Prostate gland (tissue), 2 donors: ENCODE measurements at regions not wholly inside any gene's neighbourhood (a gene's known extent, or its start where the extent isn't known, plus 50 kb on each side); places are given as distances from the start of the nearest gene placed in this dataset.

Experiments
- DNase-seq: peaks from one replicate; pipeline ENCODE4 v3.0.0-alpha.2; 2019; ENCODE audit warnings: low spot score
- H3K27ac ChIP-seq, 2 donors: fragments of 200-600 bp; sonication (generic); 2 replicates each; pipeline ENCODE4 v1.5.1; 2017 to 2019
- H3K27me3 ChIP-seq: fragments of 200-600 bp; sonication (generic); replicated peaks from 2 replicates; pipeline ENCODE4 v1.5.1; 2019; ENCODE audit not compliant: insufficient read depth
- H3K36me3 ChIP-seq, 2 donors: fragments of 200-600 bp; sonication (generic); 1 replicate in 1 of 2; 2 replicates in 1 of 2; pipeline versions ENCODE4 v1.5.1 to v1.8.1; 2017 to 2019
- H3K4me1 ChIP-seq: fragments of 200-600 bp; sonication (generic); replicated peaks from 2 replicates; pipeline ENCODE4 v1.5.1; 2019
- H3K4me3 ChIP-seq, 2 donors: fragments of 200-600 bp; sonication (generic); 2 replicates each; pipeline ENCODE4 v1.5.1; 2017 to 2019
- H3K9me3 ChIP-seq: fragments of 200-600 bp; sonication (generic); 2 replicates; pipeline ENCODE4 v1.5.1; 2017
- POLR2A ChIP-seq: fragments of 450-650 bp; IDR thresholded peaks from one replicate; pipeline ENCODE4 v1.6.1; 2016; ENCODE audit warnings: antibody characterized with exemption, mild to moderate bottlenecking
- POLR2AphosphoS5 ChIP-seq: sonication (generic); formaldehyde crosslinking; IDR thresholded peaks from one replicate; pipeline ENCODE4 v1.6.1; 2017; ENCODE audit warnings: antibody characterized with exemption
- WGBS: methylation state at CpG from one replicate; pipeline ENCODE4 v1.1.5; 2018; 5-methylcytosine and 5-hydroxymethylcytosine counted together
- intact Hi-C: fragments of 100-400 bp; cut with DNase I; formaldehyde crosslinking; loops from one replicate; pipeline ENCODE4 v1.14.2; 2022
- TF ChIP-seq, protein P1 (sequence below), 4 experiments: fragments of 200-600 bp in 2 of 4; fragments of 450-650 bp in 2 of 4; sonication (generic) in 2 of 4; IDR thresholded peaks; 1 replicate in 3 of 4; 2 replicates in 1 of 4; pipeline ENCODE4 v1.5.1; 2016 to 2019; ENCODE audit warnings: antibody characterized with exemption in 4 of 4, mild to moderate bottlenecking in 2 of 4, moderate library complexity in 2 of 4

DNA sequence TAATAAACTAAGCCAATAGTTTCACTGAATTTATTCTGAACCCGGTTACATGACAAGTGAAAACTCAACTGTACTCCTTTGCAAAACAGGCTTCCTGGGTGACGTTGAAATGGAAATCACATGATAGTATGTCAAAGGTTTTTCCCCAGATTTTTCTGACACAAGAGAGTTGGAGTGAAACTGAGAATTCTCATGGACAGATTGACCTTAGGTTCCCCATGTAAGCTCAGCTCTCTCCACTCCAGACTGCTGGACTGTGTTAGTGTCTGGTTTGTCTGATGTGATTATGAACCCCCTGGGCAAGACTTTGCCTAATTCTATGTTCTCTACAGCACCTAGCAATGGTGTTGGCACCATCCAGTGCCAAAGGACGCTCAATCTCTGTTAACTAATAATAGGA lies 219.7 kb upstream of the COL8A1 start:
- Histone ChIP-seq H3K9me3 (no peaks in the 10 kb centered on the region), H3K4me1 (no peaks in the 10 kb centered on the region), H3K27me3 (no peaks in the 10 kb centered on the region), H3K27ac (no peak overlapping the region), H3K36me3 (no peaks in the 10 kb centered on the region), H3K4me3 (no peak overlapping the region)
- 87% methylated on average over 3 of the region's 3 CpGs for WGBS
- intact Hi-C loops: no loop called here
- no peak for DNase-seq
- TF ChIP-seq, protein P1, sequence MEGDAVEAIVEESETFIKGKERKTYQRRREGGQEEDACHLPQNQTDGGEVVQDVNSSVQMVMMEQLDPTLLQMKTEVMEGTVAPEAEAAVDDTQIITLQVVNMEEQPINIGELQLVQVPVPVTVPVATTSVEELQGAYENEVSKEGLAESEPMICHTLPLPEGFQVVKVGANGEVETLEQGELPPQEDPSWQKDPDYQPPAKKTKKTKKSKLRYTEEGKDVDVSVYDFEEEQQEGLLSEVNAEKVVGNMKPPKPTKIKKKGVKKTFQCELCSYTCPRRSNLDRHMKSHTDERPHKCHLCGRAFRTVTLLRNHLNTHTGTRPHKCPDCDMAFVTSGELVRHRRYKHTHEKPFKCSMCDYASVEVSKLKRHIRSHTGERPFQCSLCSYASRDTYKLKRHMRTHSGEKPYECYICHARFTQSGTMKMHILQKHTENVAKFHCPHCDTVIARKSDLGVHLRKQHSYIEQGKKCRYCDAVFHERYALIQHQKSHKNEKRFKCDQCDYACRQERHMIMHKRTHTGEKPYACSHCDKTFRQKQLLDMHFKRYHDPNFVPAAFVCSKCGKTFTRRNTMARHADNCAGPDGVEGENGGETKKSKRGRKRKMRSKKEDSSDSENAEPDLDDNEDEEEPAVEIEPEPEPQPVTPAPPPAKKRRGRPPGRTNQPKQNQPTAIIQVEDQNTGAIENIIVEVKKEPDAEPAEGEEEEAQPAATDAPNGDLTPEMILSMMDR (IDR thresholded peaks at IDR 0.05): no peak
- TF ChIP-seq POLR2A: no peak

DNA sequence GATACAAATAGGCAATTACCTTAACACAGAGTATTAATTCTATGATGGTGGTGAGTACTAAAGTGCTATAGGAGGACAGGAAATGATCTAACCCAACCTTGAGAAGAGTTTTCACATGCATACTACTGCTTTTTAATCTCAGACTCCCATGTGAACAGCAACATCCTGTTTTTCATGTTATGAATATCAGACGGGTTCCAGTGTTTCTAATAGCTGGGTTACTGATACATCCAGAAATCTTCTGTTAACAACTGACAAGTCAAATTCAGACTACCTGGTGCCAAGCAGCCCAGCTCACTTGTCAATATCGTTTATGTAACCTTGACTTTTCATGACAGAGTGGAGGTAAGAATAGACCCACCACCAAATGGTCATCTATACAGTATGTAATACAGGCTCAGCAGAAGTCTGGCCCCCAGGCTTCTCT lies 220.2 kb upstream of the COL8A1 start:
- intact Hi-C loops: no loop called here
- no peaks in the 10 kb centered on the region for H3K27me3 ChIP-seq
- H3K4me3 ChIP-seq: no peak overlapping the region
- H3K36me3 ChIP-seq: no peaks in the 10 kb centered on the region
- H3K27ac ChIP-seq: no peak overlapping the region
- 79% methylated on average over 2 of the region's 2 CpGs for WGBS
- TF ChIP-seq POLR2AphosphoS5 (no peak), POLR2A (no peak)
- TF ChIP-seq, protein P1 (IDR thresholded peaks at IDR 0.05): no peak
- H3K9me3 ChIP-seq: no peaks in the 10 kb centered on the region
- no peak for DNase-seq
- H3K4me1 ChIP-seq: no peaks in the 10 kb centered on the region

DNA sequence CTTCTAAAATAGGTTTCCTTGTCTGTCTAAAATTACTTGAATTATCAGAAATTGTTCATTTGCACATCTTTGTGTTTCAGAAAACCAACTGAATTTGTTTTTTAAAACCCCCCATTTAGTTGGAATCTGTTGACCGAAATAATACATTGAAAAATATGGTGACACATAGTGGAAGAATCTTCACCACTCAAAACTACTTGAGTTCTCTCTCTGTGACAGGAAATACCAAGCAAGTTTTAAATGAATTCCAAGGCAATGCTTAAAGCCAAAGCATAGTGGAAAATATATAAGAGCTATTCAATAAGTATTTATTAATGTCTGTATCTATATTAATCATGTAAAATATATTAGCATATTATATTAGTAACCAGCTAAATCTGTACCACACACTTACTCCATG lies 224.9 kb upstream of the COL8A1 start:
- TF ChIP-seq, protein P1 (IDR thresholded peaks at IDR 0.05): no peak
- TF ChIP-seq POLR2AphosphoS5: no peak
- TF ChIP-seq POLR2A: no peak
- Histone ChIP-seq H3K27me3 (no peaks in the 10 kb centered on the region), H3K27ac (no peak overlapping the region), H3K4me1 (no peaks in the 10 kb centered on the region), H3K36me3 (no peaks in the 10 kb centered on the region), H3K9me3 (no peaks in the 10 kb centered on the region), H3K4me3 (no peak overlapping the region)
- intact Hi-C loops: no loop called here
- DNase-seq: no peak
- WGBS: 89% methylated on average over 1 of the region's 1 CpG

DNA sequence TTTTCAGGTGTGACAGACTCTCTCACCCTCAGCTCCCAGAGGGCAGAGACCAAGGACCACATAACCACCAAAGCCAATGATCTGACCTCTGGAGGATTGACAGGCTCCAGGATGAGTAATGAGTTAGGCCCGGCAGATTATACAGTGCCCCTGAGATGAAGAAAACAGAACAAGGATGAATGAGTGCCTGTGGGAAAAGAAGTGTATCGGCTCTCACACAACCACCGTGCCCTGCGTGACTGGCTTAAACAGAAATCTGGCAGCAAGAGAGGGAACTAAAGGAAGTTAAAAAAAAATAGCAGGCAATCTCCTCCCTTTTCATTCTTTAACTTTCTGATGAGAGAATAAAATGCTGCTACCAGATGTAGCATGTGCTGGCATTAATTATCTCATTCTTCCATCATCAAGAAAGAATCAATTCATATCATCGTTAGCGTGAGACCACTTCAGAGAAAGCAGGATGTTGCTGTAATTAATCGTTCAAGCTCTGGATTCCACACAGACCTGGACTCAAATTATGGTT lies 227.5 kb upstream of the COL8A1 start:
- Histone ChIP-seq H3K4me1 (no peaks in the 10 kb centered on the region), H3K4me3 (no peak overlapping the region), H3K9me3 (no peaks in the 10 kb centered on the region), H3K27ac (no peak overlapping the region), H3K36me3 (no peaks in the 10 kb centered on the region), H3K27me3 (no peaks in the 10 kb centered on the region)
- intact Hi-C loops: no loop called here
- no peak for DNase-seq
- no peak for TF ChIP-seq POLR2AphosphoS5
- TF ChIP-seq, protein P1 (IDR thresholded peaks at IDR 0.05): no peak
- no peak for TF ChIP-seq POLR2A
- 48% methylated on average over 7 of the region's 7 CpGs for WGBS

DNA sequence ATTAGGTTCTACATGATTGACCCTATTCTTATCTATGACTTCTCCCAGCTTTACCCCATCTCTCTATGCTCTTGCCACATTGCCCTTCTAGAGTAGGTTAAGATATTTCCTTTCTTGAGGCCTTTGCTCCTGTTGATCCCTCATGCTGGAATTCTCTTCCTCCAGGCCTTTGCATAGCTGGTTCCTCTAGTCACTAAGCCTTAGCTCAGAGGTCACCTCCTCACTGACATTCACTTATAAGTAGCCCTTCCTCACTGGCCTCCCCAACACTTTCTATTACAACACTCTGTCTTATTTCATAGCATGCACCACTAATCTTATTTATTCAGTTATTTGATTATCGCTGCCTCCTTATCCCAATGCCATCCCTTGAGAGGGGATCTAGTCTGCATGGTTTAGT lies 228.4 kb upstream of the COL8A1 start:
- no peak for TF ChIP-seq POLR2AphosphoS5
- TF ChIP-seq POLR2A: no peak
- TF ChIP-seq, protein P1 (IDR thresholded peaks at IDR 0.05): no peak
- WGBS: 94% methylated on average over 1 of the region's 1 CpG
- no peaks in the 10 kb centered on the region for H3K4me1 ChIP-seq
- H3K27ac ChIP-seq: no peak overlapping the region
- H3K9me3 ChIP-seq: no peaks in the 10 kb centered on the region
- no peaks in the 10 kb centered on the region for H3K36me3 ChIP-seq
- intact Hi-C loops: no loop called here
- H3K4me3 ChIP-seq: no peak overlapping the region
- DNase-seq: no peak
- H3K27me3 ChIP-seq: no peaks in the 10 kb centered on the region
